ENCODE measurements at regions not wholly inside any gene's neighbourhood (a gene's known extent, or its start where the extent isn't known, plus 50 kb on each side); places are given as distances from the start of the nearest gene placed in this dataset.
A peak's percentile ranks its signal among the peaks of the same experiment; 100 is the strongest.

- Histone ChIP-seq H3K9me3 (ENCODE audit: low read length) (no peaks in the 10 kb centered on the region), H3K4me2 (ENCODE audit: low read depth, low read length) (no peak overlapping the region), H3K4me3 (replicated peaks in 1 of 3; ENCODE audit: insufficient read depth in 1 of 3, low read depth in 2 of 3, low read length in 3 of 3) (no peak overlapping the region), H3K27me3 (ENCODE audit: control insufficient read depth in 1 of 2, insufficient read depth in 2 of 2, low read length in 2 of 2) (no peaks in the 10 kb centered on the region), H3K79me2 (ENCODE audit: insufficient read depth, low read length) (no peaks in the 10 kb centered on the region), H3K9ac (ENCODE audit: insufficient read depth, low read depth, low read length) (no peak overlapping the region), H3K4me1 (ENCODE audit: insufficient read depth, low read length) (peaks cover 24% of the 10 kb centered on the region), H4K20me1 (ENCODE audit: insufficient read depth, low read length) (no peaks in the 10 kb centered on the region), H2AFZ (ENCODE audit: low read length) (no peak overlapping the region), H3K36me3 (replicated peaks in 1 of 2; ENCODE audit: control insufficient read depth in 1 of 2, insufficient read depth in 2 of 2, low read length in 2 of 2) (no peaks in the 10 kb centered on the region), H3K27ac (ENCODE audit: extremely low read length, insufficient read depth, low read length) (no peak overlapping the region)
- intact Hi-C loops (cut with micrococcal nuclease; ENCODE audit: unreplicated experiment), result no loop called here
- no TSS peak for BruUV-seq (replicated peaks)
- POLR2A ChIA-PET, result no interaction called here
- TF ChIP-seq MAFK (conservative IDR thresholded peaks at IDR 0.05 in 1 of 2, IDR thresholded peaks at IDR 0.05 in 1 of 2; ENCODE audit: low read length in 2 of 2) (peak; percentile 78 to 89), PTBP1 (IDR thresholded peaks at IDR 0.05; ENCODE audit: low read depth, low read length, poor library complexity, severe bottlenecking) (no peak), MAFF (IDR thresholded peaks at IDR 0.05; ENCODE audit: low read depth, low read length) (peak; percentile 81)
- in situ Hi-C loops (cut with HindIII; ENCODE audit: extremely low pct_ligation_motif_present, low pct_unique_long_range_greater_than_20kb), result no loop called here
- 24% methylated on average over 3 of the region's 3 CpGs for WGBS (ENCODE audit: low lambda C conversion rate)
- DNase-seq (ENCODE audit: low spot score), result no peak
- CTCF ChIA-PET (ENCODE audit: low intra/inter-chr PET ratio, low total read pairs), result no interaction called here
- no peak for ATAC-seq
- FAIRE-seq, result no peak
These were observed 601.6 kb upstream of the USP24 start for GRCh38 chr1:55816456-55817426.

DNA sequence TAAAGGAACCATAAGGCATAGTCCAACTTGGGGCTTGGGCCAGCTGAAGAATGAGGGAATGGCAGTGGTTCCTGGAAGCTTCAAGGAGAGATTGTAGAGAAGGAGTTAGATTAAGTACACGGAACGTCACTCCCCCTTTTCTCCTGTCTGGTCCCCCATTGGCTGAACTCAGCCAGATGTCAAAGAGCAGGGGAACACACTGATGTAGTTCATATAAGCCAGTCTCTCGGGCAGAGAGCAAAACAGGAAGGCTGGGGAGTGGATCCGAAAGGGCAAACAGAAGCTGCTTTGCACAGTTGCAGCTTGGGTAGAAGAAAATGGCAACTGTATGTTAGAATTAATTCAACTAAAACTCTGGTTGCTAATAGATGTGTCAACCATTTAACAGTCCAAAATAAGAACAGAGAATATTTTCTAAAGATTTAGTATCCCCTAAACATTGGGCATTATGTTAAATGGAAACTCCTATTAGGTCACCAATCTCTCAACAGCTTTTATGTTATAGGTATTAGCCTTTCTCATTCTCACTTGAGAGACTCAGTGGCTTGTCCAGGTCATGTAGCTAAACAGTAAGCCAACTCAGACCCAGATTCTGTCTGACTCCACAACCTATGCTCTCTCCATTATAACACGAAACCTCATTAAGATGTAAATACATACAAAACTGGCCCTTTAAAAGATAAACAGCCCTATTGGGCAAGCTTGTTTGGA is 600.7 kb upstream of the USP24 start:
- 37% methylated on average over 5 of the region's 5 CpGs for WGBS (ENCODE audit: low lambda C conversion rate)

More for the DNA sequence above, 600.7 kb upstream of the USP24 start:
- H3K9me3 ChIP-seq (ENCODE audit: low read length), result no peaks in the 10 kb centered on the region
- H3K79me2 ChIP-seq (ENCODE audit: insufficient read depth, low read length), result no peaks in the 10 kb centered on the region
- H3K9ac ChIP-seq (ENCODE audit: insufficient read depth, low read depth, low read length), result no peak overlapping the region
- no TSS peak for BruUV-seq (replicated peaks)
- no peaks in the 10 kb centered on the region for H3K36me3 ChIP-seq (replicated peaks in 1 of 2; ENCODE audit: control insufficient read depth in 1 of 2, insufficient read depth in 2 of 2, low read length in 2 of 2)
- intact Hi-C loops (cut with micrococcal nuclease; ENCODE audit: unreplicated experiment) (no loop called here), in situ Hi-C loops (cut with HindIII; ENCODE audit: extremely low pct_ligation_motif_present, low pct_unique_long_range_greater_than_20kb) (no loop called here)
- DNase-seq (ENCODE audit: low spot score) (no peak), FAIRE-seq (no peak), ATAC-seq (no peak)
- POLR2A ChIA-PET, result no interaction called here
- no peaks in the 10 kb centered on the region for H4K20me1 ChIP-seq (ENCODE audit: insufficient read depth, low read length)
- H3K4me3 ChIP-seq (replicated peaks in 1 of 3; ENCODE audit: insufficient read depth in 1 of 3, low read depth in 2 of 3, low read length in 3 of 3), result no peak overlapping the region
- H3K27me3 ChIP-seq (ENCODE audit: control insufficient read depth in 1 of 2, insufficient read depth in 2 of 2, low read length in 2 of 2), result no peaks in the 10 kb centered on the region
- no peak overlapping the region for H3K4me2 ChIP-seq (ENCODE audit: low read depth, low read length)
- H2AFZ ChIP-seq (ENCODE audit: low read length), result no peak overlapping the region
- TF ChIP-seq ISX (CRISPR knock-in tag; conservative IDR thresholded peaks at IDR 0.05), result no peak
- TF ChIP-seq ATF7-NPFF (CRISPR knock-in tag; IDR thresholded peaks at IDR 0.05; ENCODE audit: low read depth), result no peak
- TF ChIP-seq JUN (CRISPR knock-in tag; IDR thresholded peaks at IDR 0.05), result no peak
- TF ChIP-seq FLYWCH1 (CRISPR knock-in tag; IDR thresholded peaks at IDR 0.05), result no peak
- no peak overlapping the region for H3K27ac ChIP-seq (ENCODE audit: extremely low read length, insufficient read depth, low read length)
- H3K4me1 ChIP-seq (ENCODE audit: insufficient read depth, low read length), result peaks cover 24% of the 10 kb centered on the region
- CTCF ChIA-PET (ENCODE audit: low intra/inter-chr PET ratio, low total read pairs), result no interaction called here
